HG02798 (cell line): ENCODE measurements at regions not wholly inside any gene's neighbourhood (a gene's known extent, or its start where the extent isn't known, plus 50 kb on each side); places are given as distances from the start of the nearest gene placed in this dataset.
"Not testable (repeated sequence)": the region's sequence is repeated elsewhere in the genome, so short reads cannot be mapped to it uniquely, and the experiment has no call there.

ENCODE experiments used
- ATAC-seq: cut with Tn5 transposase; IDR thresholded peaks from one replicate; pipeline ENCODE4 v1.9.1; 2021; ENCODE audit warnings: mild to moderate bottlenecking; ENCODE audit not compliant: unreplicated experiment, poor library complexity

- not testable (repeated sequence) for ATAC-seq
These were observed 57.0 kb upstream of the COBL start for GRCh38 chr7:51373607-51374006.

- ATAC-seq: no peak
These were observed 53.1 kb upstream of the COBL start for GRCh38 chr7:51369746-51370145.

DNA sequence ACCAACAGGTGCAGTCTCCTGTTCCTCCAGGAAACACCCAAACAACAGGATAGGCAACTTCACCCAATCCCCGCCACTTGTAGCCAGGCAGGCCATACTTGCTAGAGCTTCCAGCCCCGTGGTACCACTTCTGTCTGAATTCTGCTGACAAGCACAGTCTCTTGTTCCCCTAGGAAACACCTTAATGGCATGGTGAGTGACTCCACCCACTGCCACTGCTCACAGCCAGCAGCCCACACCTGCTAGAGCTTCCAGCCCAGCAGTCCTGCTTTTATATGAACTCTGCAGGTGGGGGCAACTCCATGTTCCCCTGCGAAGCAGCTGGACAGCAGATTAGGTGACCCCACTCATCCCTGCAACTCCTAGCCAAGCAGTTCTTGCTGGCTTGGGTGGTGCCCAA is 52.6 kb upstream of the COBL start:
- not testable (repeated sequence) for ATAC-seq

DNA sequence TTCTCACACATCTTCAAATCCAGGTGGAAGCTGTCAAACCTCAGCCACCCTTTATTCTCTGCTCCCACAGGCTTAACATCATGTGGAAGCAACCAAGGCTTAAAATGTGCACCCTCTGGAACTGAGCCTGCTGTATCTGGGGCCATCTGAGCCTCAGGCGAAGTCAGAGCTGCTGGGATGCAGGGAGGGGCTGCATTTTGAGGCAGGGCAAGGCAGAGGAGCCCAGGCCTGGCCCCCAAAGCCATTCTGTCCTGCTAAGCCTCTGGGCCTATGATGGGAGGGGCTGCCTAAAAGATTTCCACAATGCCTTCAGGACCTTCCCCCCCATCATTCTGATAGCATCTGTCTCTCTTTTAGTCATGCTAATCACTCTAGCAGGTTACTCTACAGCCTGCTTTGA is 51.7 kb upstream of the COBL start:
- ATAC-seq: no peak

DNA sequence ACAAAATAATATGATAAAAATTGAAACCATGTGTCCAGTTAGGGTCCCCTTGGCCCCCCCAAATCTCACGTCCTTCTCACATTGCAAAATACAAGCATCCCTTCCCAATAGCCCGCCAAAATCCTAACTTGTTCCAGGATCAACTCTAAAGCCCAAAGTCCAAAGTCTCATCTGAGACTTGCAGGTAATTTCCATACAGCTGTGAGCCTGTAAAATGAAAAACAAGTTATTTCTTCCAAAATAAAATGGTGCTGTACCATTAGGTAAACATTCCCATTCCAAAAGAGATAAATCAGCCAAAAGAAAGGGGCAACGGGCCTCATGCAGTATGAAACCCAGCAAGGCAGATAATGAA is 51.0 kb upstream of the COBL start:
- no peak for ATAC-seq

DNA sequence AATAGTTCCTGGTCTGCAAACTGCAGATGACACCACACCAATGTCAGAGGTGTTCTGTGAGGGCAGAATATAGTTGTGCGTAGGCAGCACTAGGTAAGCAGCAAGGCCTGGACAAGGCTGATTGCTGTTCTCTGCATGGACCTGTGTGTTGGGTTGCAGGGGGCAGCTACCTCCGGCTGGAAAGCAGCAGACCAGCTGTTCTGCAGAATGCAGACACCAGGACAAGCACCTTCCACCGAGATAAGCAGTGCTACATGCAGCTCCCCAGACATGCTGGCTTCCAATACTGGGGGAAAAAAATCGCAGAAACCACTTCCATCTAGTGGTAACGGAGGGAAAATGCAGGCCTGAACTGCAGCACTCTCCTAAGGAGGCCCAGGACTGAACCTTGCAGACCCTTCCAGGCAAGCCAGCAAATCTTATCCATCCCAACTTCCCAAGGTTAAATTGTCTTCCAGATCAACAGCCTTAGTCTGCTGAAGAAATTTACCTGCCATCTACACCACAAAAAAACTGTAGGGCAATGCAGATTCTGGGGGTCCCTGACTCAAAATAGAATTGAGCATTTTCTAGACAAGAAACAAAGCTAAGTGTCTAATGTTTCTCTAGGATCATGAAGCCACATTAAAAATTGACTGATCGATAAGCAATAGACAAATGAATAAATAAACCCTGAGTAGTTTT is 50.5 kb upstream of the COBL start:
- ATAC-seq: peak; percentile 77
